Stomach (tissue), 4 donors: ENCODE measurements at regions not wholly inside any gene's neighbourhood (a gene's known extent, or its start where the extent isn't known, plus 50 kb on each side); places are given as distances from the start of the nearest gene placed in this dataset.

Source experiments
- CTCF ChIP-seq, 7 experiments: fragments of 450-650 bp in 4 of 7; fragments of 200-600 bp in 3 of 7; sonication (generic) in 3 of 7; IDR thresholded peaks; one replicate each; pipeline ENCODE4 v1.5.1; 2016 to 2019; ENCODE audit warnings: antibody characterized with exemption in 7 of 7, control low read depth in 2 of 7, mild to moderate bottlenecking in 1 of 7
- EP300 ChIP-seq: sonication (generic); formaldehyde crosslinking; IDR thresholded peaks from one replicate; pipeline ENCODE4 v1.6.1; 2017; ENCODE audit warnings: antibody characterized with exemption
- POLR2A ChIP-seq, 4 donors: fragments of 450-650 bp; IDR thresholded peaks; one replicate each; pipeline ENCODE4 v1.6.1; 2016; ENCODE audit warnings: antibody characterized with exemption in 4 of 4, control low read depth in 2 of 4, mild to moderate bottlenecking in 1 of 4, moderate library complexity in 1 of 4

DNA sequence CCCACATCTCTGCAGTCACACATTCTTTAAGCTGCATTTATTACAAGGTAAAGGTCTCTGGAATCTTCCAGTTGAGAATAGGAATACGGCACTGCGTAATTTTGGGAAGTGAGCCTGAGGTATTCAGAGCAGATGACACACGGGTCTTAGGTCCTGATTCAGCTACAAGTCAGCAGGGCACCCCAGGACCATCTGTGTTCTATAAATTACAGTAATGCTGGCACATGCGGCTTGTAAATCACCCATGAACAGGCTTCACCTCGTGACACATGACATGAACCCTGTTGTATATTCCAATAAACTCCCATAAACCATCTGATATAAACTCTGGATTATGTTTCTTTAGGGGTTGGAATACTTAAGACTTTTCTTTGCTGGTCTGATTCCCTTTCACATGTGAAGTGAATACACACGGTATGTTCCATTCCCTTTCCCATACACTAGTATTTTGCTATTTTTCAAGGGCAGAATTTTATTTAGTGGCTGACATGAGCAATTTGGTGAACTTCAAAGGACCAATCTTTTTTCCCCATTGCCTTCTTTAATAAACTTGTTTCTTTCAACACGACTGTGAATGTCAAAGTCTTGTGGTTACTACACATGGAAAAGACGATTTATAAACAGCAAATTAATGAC is 298.6 kb downstream of the MEIS1 start:
- no peak for TF ChIP-seq CTCF (IDR thresholded peaks at IDR 0.05)
- no peak for TF ChIP-seq POLR2A (IDR thresholded peaks at IDR 0.05)
- TF ChIP-seq EP300: no peak
